Activated naive CD4-positive, alpha-beta T cell treated with anti-CD3 and anti-CD28 coated beads, Interleukin-2, amount 10 ng/mL, durations not matched to agents 7 days and 5 days (primary cell): ENCODE measurements at regions not wholly inside any gene's neighbourhood (a gene's known extent, or its start where the extent isn't known, plus 50 kb on each side); places are given as distances from the start of the nearest gene placed in this dataset.

ENCODE experiments used
- CTCF ChIA-PET: fragments of 350-600 bp; sonication (Branson Sonifier 250); formaldehyde crosslinking; loops from one replicate; lab custom pipeline; 2021; ENCODE audit warnings: antibody characterized with exemption; lab: Charles Lee
- DNase-seq: peaks from one replicate; pipeline ENCODE4 v3.0.0-alpha.2; 2020
- H3K27ac Mint-ChIP-seq: one replicate; pipeline ENCODE4 v1.8.0; 2021; ENCODE audit warnings: mild to moderate bottlenecking, moderate library complexity, mixed read lengths
- H3K27me3 Mint-ChIP-seq: one replicate; pipeline ENCODE4 v1.8.0; 2021; ENCODE audit warnings: mild to moderate bottlenecking, mixed read lengths
- H3K36me3 Mint-ChIP-seq: one replicate; pipeline ENCODE4 v1.8.0; 2021; ENCODE audit warnings: mixed read lengths
- H3K4me1 Mint-ChIP-seq: one replicate; pipeline ENCODE4 v1.8.0; 2021; ENCODE audit warnings: mixed read lengths
- H3K4me3 Mint-ChIP-seq: one replicate; pipeline ENCODE4 v1.8.0; 2021; ENCODE audit warnings: mild to moderate bottlenecking, moderate library complexity, mixed read lengths
- H3K9me3 Mint-ChIP-seq: one replicate; pipeline ENCODE4 v1.8.0; 2021; ENCODE audit warnings: mixed read lengths

- Mint-ChIP-seq H3K4me3 (no peak overlapping the region), H3K27me3 (peaks cover 24% of the 10 kb centered on the region), H3K36me3 (no peaks in the 10 kb centered on the region), H3K27ac (no peak overlapping the region), H3K4me1 (peaks cover 4% of the 10 kb centered on the region), H3K9me3 (no peaks in the 10 kb centered on the region)
- CTCF ChIA-PET: no interaction called here
- no peak for DNase-seq
Measured at GRCh38 chr4:159035570-159035969, 67.3 kb upstream of the RAPGEF2 start.

GRCh38 chr4:159038536-159038935 lies 64.3 kb upstream of the RAPGEF2 start:
- H3K4me3 Mint-ChIP-seq: no peak overlapping the region
- H3K27ac Mint-ChIP-seq: no peak overlapping the region
- peaks cover 37% of the 10 kb centered on the region for H3K27me3 Mint-ChIP-seq
- no peaks in the 10 kb centered on the region for H3K9me3 Mint-ChIP-seq
- no peak for DNase-seq
- H3K4me1 Mint-ChIP-seq: peaks cover 4% of the 10 kb centered on the region
- CTCF ChIA-PET: no interaction called here
- no peaks in the 10 kb centered on the region for H3K36me3 Mint-ChIP-seq

GRCh38 chr4:159041054-159042034 lies 61.5 kb upstream of the RAPGEF2 start:
- DNase-seq: no peak
- Mint-ChIP-seq H3K4me3 (no peak overlapping the region), H3K27me3 (peaks cover 51% of the 10 kb centered on the region), H3K9me3 (no peaks in the 10 kb centered on the region), H3K27ac (no peak overlapping the region), H3K36me3 (no peaks in the 10 kb centered on the region), H3K4me1 (peaks cover 9% of the 10 kb centered on the region)
- CTCF ChIA-PET: no interaction called here

GRCh38 chr4:159042097-159042605 lies 60.7 kb upstream of the RAPGEF2 start:
- peaks cover 50% of the 10 kb centered on the region for H3K27me3 Mint-ChIP-seq
- CTCF ChIA-PET: no interaction called here
- H3K27ac Mint-ChIP-seq: no peak overlapping the region
- H3K4me1 Mint-ChIP-seq: peaks cover 9% of the 10 kb centered on the region
- H3K36me3 Mint-ChIP-seq: no peaks in the 10 kb centered on the region
- no peak overlapping the region for H3K4me3 Mint-ChIP-seq
- H3K9me3 Mint-ChIP-seq: no peaks in the 10 kb centered on the region
- DNase-seq: no peak

GRCh38 chr4:159042868-159043267 lies 60.0 kb upstream of the RAPGEF2 start:
- CTCF ChIA-PET: no interaction called here

GRCh38 chr4:159043861-159044260 lies 59.0 kb upstream of the RAPGEF2 start:
- Mint-ChIP-seq H3K27me3 (peaks cover 48% of the 10 kb centered on the region), H3K27ac (no peak overlapping the region), H3K4me3 (no peak overlapping the region), H3K36me3 (no peaks in the 10 kb centered on the region), H3K4me1 (peaks cover 15% of the 10 kb centered on the region), H3K9me3 (no peaks in the 10 kb centered on the region)
- CTCF ChIA-PET: no interaction called here
- DNase-seq: no peak

More at GRCh38 chr4:159042868-159043267, 60.0 kb upstream of the RAPGEF2 start:
- H3K4me1 Mint-ChIP-seq: peaks cover 15% of the 10 kb centered on the region
- H3K36me3 Mint-ChIP-seq: no peaks in the 10 kb centered on the region
- H3K9me3 Mint-ChIP-seq: no peaks in the 10 kb centered on the region
- no peak for DNase-seq
- H3K27me3 Mint-ChIP-seq: peaks cover 47% of the 10 kb centered on the region
- H3K4me3 Mint-ChIP-seq: no peak overlapping the region
- H3K27ac Mint-ChIP-seq: no peak overlapping the region

- Mint-ChIP-seq H3K4me1 (peaks cover 15% of the 10 kb centered on the region), H3K9me3 (no peaks in the 10 kb centered on the region), H3K36me3 (no peaks in the 10 kb centered on the region), H3K27me3 (peaks cover 44% of the 10 kb centered on the region), H3K4me3 (no peak overlapping the region), H3K27ac (no peak overlapping the region)
- DNase-seq: no peak
- CTCF ChIA-PET: interaction anchor here (1.0 kb wide), 1 partner anchor 157 kb away, joined by 3 read pairs; no protein-coding TSS in a partner anchor
Measured at GRCh38 chr4:159045321-159045720, 57.6 kb upstream of the RAPGEF2 start.

- peaks cover 44% of the 10 kb centered on the region for H3K27me3 Mint-ChIP-seq
- H3K27ac Mint-ChIP-seq: no peak overlapping the region
- no peak overlapping the region for H3K4me3 Mint-ChIP-seq
- no peaks in the 10 kb centered on the region for H3K36me3 Mint-ChIP-seq
- H3K4me1 Mint-ChIP-seq: peaks cover 21% of the 10 kb centered on the region
- CTCF ChIA-PET: no interaction called here
- H3K9me3 Mint-ChIP-seq: no peaks in the 10 kb centered on the region
- DNase-seq: no peak
Measured at GRCh38 chr4:159046683-159047082, 56.2 kb upstream of the RAPGEF2 start.

- CTCF ChIA-PET: no interaction called here
- Mint-ChIP-seq H3K4me3 (no peak overlapping the region), H3K27ac (no peak overlapping the region), H3K36me3 (no peaks in the 10 kb centered on the region), H3K27me3 (peaks cover 36% of the 10 kb centered on the region), H3K9me3 (no peaks in the 10 kb centered on the region), H3K4me1 (peaks cover 26% of the 10 kb centered on the region)
- DNase-seq: no peak
Measured at GRCh38 chr4:159047478-159048165, 55.3 kb upstream of the RAPGEF2 start.

GRCh38 chr4:159048166-159048886 lies 54.6 kb upstream of the RAPGEF2 start:
- CTCF ChIA-PET: interaction anchor here (1.2 kb wide), 1 partner anchor 191 kb away, joined by 3 read pairs; no protein-coding TSS in a partner anchor
- H3K4me3 Mint-ChIP-seq: no peak overlapping the region
- peaks cover 26% of the 10 kb centered on the region for H3K4me1 Mint-ChIP-seq
- DNase-seq: no peak
- H3K27me3 Mint-ChIP-seq: peaks cover 29% of the 10 kb centered on the region
- no peak overlapping the region for H3K27ac Mint-ChIP-seq
- H3K9me3 Mint-ChIP-seq: no peaks in the 10 kb centered on the region
- no peaks in the 10 kb centered on the region for H3K36me3 Mint-ChIP-seq

GRCh38 chr4:159049780-159050375 lies 53.0 kb upstream of the RAPGEF2 start:
- CTCF ChIA-PET: interaction anchor here (1.2 kb wide), 1 partner anchor 193 kb away, joined by 3 read pairs; no protein-coding TSS in a partner anchor
- Mint-ChIP-seq H3K27ac (no peak overlapping the region), H3K27me3 (peaks cover 26% of the 10 kb centered on the region), H3K36me3 (no peaks in the 10 kb centered on the region), H3K4me1 (peaks cover 26% of the 10 kb centered on the region), H3K4me3 (no peak overlapping the region), H3K9me3 (no peaks in the 10 kb centered on the region)
- DNase-seq: no peak

GRCh38 chr4:159051245-159052071 lies 51.4 kb upstream of the RAPGEF2 start:
- no peaks in the 10 kb centered on the region for H3K36me3 Mint-ChIP-seq
- H3K27ac Mint-ChIP-seq: no peak overlapping the region
- H3K4me1 Mint-ChIP-seq: peaks cover 22% of the 10 kb centered on the region
- H3K27me3 Mint-ChIP-seq: peaks cover 21% of the 10 kb centered on the region
- no peak overlapping the region for H3K4me3 Mint-ChIP-seq
- no peaks in the 10 kb centered on the region for H3K9me3 Mint-ChIP-seq
- DNase-seq: no peak
- CTCF ChIA-PET: no interaction called here

- CTCF ChIA-PET: no interaction called here
- peaks cover 21% of the 10 kb centered on the region for H3K4me1 Mint-ChIP-seq
- H3K27ac Mint-ChIP-seq: no peak overlapping the region
- peaks cover 18% of the 10 kb centered on the region for H3K27me3 Mint-ChIP-seq
- H3K9me3 Mint-ChIP-seq: no peaks in the 10 kb centered on the region
- DNase-seq: no peak
- H3K36me3 Mint-ChIP-seq: no peaks in the 10 kb centered on the region
- H3K4me3 Mint-ChIP-seq: no peak overlapping the region
Measured at GRCh38 chr4:159052315-159052714, 50.6 kb upstream of the RAPGEF2 start.
